UCSD-AML1 (cell line): ENCODE measurements at regions not wholly inside any gene's neighbourhood (a gene's known extent, or its start where the extent isn't known, plus 50 kb on each side); places are given as distances from the start of the nearest gene placed in this dataset.

Experiments used
- DNase-seq: peaks from one replicate; lab custom pipeline; 2025; ENCODE audit not compliant: unreplicated experiment; lab: John Stamatoyannopoulos, UW

DNA sequence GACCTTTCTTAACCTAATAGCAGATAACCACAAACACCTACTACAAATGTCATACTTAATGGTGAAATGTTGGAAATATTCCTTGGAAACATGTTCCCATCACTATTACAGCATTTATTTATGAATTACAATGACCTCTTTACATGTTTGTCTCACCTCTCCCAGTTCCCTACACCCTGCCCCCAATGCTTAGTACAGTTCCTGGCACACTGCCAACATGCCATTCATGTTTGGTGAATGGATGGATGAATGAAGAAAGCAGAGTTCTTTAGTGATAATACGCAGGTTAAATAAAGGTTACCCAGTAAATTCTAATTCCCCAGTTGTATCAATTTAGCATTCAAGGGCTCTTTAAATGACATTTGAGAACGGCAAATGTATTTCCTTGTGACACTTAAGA, 259.9 kb upstream of the ATP11B start:
- no peak for DNase-seq

DNA sequence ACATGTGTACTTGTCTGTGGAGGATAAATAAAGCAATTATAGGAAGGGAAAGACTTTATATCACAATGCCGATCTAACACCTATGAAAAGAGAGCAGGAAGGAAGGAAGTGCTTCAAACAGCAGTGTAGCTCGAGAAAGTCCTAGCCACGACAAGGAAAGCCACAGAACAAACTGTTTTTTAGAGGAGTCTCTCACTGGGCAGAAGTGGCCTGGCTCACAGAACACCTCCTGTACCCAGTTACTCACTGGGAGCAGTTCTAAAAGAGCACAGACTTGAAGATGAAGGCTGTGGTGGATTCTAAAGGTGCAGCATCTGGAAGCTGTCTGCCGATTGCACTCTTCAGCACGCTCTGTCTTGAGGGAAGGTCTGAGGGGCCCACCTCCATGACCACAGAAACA, 248.8 kb upstream of the ATP11B start:
- DNase-seq = no peak

DNA sequence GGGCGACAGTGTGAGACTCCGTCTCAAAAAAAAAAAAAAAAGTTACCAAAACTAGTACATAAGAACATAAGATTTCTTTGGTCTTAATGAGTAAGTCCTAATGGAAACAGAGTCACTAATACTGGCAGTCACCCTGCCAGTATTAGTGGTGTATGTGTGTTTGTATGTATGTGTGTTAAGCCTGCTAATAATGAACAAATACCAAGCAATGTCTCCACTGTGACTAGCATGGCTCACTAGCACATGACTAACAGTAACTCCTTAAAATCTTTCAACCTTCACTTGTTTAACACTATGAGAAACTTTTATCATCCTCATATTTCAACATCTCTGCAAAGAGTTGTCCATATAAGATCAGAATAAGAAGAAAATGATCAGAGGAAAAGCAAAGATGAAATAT, 231.0 kb upstream of the ATP11B start:
- no peak for DNase-seq

DNA sequence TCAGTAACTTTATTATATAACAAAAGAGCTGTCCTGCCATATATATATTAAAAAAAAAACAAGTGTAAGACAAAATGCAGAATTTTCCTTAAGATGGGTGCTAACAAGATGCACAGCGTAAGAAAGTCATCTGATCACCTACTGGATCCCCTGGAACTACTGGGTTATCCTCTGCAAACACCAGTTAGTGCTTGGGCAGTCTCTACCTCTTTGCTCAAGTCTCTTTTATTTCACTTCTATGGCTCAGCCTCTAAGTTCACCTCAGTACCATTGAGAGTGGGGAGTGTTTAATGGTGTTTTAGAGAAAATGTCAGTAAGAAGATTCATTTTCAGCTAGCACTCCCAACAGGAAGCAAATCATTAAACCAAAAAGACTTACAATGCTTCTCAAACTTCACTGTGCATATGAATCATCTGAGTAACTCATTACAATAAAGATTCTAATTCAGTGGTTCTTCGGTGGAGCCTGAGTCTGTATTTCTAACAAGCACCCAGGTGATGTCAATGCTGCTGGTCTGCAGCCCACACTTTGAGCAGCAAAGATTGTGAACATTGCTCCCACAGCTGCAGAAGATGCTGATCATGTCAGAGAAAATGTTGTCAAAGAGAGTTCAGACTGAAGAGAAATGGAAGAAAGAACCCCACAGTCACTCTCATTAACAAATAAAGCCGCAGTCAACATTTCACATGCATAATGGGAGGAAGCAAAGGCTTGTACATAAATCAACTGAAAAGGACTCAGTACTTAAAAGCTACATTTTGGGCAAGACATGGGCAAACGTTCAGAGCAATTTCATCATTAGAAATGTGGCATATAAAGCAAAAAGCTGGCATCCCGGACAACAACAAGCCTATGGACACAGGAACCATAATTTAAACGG, 227.1 kb upstream of the ATP11B start:
- no peak for DNase-seq

DNA sequence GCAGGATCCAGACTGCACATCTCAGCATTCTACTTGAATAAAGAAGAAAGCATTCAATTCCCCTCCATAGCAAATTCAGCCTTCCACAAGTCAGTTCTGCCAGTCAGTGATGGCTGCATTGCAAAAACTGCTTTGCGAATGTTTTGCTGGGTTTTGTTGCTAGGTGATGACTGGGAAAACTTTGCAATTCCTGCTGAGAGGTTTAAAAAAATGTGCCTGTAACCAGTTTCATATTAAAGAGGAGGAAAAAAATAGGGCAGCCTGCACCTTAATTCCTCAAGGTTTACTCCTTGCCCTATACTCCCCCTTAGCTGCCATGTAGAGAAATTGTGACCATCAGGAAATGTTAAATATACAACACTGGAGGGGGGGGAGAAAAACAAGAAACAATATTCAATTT, 225.6 kb upstream of the ATP11B start:
- no peak for DNase-seq

DNA sequence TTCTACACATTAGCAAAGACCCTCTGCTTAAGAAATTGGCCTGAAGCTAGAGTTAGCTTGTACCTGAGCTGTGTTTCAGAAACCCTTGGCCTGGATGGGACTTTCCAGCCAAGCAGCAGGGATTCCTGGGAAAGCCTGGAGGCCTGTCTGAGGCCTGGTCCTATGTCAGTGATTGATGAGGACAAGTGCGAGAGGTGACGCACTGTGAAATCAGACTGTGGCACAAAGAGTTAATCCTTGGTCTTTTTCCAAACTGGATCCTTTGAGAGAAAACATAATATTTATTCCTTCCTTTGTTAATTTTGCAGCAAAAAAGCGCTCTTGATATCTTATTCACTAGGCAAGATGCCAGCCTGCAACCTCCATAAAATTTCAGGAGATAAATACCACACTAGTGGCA, 225.0 kb upstream of the ATP11B start:
- DNase-seq = no peak

DNA sequence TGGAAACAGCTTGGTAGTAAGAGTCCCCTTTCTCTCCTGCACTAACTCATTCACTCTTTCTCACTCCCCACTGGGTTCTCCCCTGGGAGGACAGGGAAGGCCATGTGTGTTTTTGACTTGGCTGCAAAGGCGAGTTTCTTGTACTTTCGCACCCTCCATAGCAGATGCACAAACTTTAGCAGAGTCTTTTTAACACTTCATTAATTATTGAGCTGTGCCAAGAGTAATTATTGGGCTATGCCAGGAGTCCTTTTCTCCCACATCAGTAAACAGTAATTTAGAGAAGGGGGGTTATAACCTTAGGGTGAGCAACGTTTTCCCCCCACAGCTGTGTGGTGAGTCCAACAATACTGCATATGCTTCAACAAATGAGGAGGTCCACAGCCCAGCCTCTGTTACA, 224.4 kb upstream of the ATP11B start:
- no peak for DNase-seq

DNA sequence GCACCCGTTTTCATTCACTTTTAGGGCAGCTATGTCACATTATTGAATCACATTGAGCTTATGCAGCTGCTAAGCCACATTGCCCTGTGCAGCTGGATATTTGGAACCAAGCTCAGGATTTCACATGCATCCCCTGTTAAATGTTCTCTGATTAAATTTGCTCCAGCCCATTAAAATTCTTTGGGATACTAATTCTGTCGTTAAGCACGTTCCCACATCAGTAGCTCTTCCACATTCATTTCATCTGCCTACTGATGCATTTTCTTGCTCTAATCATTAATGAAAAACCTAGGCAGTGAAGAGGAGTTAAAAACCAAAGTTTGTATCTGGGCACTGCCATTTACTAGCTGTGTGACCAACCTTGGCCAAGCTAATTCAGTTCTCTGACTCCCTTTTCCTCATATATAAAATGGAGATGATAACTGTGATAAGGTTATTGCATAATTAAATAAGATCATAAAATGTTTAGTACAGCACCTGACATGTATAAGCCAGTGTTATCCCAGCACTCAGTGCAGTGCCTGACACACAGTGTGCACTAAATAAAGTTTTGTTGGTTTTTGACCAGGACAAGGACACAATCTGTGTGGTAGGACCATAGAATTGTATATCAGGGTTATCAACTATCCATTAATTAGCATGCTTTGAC, 222.2 kb upstream of the ATP11B start:
- no peak for DNase-seq

DNA sequence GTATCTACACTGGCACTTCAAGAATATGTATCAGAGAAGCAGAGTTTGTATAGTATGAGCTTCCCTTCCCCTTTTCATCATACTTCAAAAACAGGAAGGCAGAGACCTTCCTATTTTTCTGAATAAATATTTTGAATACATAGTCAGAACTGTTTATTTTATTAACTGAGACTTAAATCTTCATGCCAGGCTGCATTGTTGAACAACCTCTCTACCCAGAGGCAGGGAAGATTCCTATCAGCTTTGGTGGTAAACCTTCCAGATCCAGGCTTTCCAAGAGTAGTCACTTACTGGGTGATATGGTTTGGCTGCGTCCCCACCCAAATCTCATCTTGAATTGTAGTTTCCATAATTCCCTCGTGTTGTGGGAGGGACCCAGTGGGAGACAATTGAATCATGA, 217.4 kb upstream of the ATP11B start:
- no peak for DNase-seq

DNA sequence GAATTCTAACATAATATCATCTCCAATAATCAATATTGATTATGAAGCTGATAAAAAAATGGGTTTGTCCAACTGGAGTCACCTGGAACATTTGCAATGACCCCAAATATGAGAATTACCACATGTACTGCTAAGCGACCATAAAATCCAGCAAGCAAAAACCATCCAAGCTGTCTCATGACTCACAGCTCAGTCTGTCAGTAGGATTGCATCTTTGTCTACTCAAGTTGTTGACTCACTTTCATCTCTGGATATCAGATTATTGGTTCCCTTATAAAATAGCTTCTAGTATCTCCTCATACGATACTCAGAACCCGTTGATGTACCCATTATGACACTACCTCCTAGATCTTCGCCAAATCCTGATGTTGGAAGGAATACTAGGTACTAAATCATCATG, 209.8 kb upstream of the ATP11B start:
- DNase-seq = no peak

DNA sequence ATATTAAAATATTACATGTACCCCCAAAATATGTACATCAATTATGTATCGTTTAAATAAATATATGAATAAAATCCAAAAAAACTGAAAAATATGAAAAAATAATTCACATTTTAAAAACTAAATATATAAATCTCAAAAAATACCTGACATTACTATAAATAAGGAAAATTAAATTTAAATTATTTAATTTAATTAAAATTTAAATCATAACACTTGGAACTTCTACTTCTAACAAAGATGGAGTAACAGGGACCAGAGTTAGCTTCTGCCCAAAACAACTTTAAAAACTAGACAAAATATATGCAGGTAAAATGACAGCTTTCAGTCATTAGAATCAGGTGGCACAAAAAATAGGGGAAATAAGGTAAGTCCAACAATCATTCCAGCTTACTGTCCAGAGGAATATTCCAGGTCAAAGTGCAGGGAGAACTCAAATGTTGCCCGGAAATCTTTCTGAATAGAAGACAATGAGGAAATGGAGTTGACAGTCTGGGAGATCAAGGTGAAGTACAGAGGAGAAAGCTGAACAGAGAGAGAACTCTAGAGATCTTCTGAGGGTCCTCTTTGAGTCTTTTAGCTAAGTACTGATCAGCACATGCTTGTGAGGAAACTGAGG, 207.7 kb upstream of the ATP11B start:
- DNase-seq = no peak

DNA sequence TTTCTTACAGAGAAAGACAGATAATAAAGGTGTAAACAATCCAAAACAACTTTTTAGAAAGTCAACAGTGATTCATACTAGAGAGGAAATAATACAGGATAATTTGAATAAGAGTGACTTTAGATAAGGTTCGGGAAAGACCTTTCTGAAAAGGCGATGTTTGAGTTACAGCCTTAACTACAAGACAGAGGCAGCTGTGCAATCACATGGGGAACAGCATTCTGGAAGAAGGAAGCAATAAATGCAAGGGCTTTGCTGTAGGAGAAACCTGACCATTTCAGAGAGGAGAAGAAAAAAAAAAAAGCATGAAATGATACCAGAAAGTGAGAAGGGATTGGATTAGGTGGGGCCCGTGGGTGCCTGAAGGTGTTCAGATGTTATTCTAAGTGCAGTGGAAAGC, 200.6 kb upstream of the ATP11B start:
- DNase-seq = no peak

DNA sequence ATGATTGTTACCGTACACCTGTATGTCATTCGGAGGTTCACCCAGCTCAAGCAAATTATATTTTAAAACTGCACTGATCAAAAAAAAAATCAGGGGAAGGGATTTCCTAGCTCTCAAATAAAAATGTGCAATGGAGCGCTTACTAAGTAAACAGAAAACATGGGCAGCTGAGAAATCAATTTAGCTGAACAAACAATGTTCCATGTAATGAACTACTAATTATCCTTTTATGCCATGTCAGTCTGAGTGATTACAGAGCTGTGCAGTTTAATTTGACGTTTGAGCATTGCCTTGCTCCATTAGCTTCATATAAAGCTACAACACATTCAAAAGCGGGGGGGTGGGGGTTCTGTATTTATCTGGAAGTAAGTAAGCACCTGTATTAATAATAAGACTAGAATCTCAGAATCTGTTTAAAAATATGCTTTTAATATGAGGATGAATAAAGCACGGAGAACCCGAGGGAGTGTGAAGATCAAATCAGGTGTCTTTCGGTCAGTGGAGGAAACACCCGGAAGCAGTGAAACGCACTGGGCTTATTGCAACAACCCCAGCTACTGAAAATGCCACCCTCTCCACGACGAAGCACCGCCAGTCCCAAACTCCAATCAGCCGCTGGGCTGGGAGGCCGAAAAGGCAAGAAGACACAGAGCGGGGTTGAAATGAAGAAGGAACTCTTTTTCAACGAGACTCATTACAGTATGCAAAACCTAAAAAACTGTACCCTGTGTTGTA, 196.5 kb upstream of the ATP11B start:
- no peak for DNase-seq

DNA sequence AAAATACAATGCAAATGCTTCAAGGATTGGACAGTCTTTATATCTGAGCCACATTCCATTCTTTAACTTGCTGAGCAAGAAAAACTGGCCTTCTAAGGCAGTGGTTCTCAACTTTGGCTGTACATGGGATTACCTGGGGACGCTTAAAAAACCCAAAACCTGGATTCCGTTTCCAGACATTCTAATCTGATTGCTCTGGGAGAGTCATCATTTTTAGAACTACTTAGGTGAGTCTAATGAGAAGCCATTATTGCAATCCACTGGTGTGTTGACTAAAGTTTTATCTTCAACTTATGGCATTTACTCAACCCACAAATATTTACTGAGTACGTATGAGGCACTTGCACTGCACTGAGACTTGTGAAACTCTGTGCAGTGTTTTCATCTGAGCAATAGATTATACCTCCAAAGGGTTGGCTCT, 195.7 kb upstream of the ATP11B start:
- no peak for DNase-seq

DNA sequence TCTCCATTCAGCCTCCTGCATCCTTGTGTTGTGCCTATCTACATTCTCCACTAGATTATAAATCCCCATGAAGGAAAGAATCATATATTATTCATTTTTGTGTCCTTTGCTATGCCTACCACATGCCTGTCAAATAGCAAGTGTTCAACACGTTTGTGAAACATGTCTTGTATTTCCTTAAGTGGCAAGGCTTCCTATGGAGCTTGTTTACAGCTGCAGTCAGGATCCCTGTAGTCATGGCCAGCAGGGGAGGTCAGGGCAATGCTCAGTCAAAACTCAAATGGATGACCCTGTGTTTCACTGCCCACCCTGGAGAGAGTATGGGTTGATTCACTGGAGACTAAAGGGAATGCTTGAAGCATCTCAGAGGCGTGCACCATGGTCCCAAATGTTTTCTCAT, 191.7 kb upstream of the ATP11B start:
- no peak for DNase-seq

DNA sequence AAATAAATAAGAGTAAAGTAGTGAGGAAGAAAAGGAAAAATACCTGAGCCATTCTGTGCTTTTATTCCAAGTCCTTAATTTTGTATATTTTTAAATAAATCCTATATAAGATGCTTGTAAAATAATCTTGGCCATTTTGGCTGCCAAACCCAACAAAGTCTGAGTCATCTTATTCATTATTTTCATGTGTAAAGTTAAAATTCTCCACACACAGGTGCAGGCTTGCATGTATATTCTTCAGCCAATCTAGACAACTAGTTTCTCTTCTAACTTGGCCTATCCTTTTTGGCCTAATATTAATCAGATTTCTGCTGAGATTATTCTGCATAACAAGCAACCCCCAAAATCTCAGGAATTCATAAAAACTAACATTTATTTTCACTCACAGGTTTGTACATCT, 189.8 kb upstream of the ATP11B start:
- no peak for DNase-seq

DNA sequence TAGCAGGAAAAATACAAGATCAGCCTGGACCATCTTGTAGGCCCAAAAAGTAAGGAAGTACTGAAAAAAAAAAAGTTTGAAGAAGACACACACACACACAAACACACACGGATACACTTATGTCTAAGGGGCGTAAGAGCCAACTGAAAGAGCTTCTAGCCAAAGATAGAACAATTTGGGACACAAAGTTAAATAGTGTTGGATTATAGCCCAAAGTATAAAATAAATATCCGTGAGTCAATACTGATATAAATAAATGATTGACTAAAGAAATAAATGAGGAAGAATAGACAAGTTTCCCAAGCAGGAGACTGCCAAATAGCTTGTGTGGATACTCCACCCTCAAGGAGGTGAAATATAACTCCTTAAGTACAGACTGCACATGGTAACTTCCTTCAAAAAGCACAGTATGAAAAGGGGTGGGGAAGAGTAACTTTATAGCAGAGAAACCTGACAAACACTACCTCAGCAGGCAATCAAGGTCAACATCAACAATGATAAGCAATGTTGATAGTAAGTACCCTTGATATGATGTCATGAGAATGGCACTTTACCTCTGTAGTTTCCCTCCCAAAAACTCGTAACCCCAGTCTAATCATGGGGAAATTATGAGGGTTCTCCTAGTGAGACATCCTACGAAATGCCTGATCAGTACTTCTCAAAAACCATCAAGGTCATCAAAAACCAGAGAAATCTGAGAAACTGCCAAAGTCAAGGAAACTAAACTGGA, 187.3 kb upstream of the ATP11B start:
- no peak for DNase-seq

DNA sequence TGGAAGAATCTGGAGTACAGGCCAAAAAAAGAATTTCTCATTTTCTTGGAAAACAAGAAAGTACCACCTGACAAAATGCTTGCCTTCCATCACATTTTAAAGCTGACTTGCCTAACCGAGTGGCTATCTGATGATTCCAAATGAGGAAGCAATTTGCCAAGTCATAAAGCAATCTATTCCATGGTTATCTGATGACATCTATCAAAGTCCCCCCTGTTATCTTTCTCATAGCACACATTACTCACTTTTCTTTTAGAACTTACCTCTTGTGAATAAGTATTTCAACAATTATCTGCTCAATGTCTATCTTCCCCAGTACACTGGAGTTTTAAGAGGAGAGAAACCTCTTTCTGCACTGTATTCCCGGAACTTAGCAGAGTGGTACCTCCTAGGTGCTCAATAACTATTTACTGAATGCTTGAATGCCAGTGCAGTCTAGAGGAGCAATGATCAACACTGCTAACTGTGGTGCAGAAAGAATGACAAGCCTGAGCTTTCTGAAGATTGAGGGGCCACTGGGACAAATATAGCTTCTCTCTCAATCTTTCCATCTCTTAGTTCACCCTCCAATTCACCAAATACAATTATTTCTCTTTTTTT, 186.3 kb upstream of the ATP11B start:
- DNase-seq = no peak

DNA sequence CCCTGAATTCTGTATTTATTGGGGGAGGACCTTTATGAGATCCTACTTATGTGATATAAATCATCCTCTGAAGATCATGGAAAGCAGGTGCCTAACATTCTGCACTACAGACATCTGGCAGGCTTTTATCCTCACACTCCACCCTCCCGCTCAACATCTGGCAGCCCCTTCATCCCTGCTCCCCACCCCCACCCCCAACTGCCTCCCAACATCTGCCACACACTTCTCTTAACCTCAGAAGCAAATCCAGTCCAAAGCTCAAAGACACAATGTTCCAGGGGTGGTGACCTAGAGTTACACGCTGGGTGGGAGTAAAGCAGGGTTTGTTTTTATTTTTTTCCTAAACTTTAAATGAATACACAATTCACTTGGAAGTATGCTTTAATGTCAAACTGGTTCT, 184.5 kb upstream of the ATP11B start:
- DNase-seq = no peak

DNA sequence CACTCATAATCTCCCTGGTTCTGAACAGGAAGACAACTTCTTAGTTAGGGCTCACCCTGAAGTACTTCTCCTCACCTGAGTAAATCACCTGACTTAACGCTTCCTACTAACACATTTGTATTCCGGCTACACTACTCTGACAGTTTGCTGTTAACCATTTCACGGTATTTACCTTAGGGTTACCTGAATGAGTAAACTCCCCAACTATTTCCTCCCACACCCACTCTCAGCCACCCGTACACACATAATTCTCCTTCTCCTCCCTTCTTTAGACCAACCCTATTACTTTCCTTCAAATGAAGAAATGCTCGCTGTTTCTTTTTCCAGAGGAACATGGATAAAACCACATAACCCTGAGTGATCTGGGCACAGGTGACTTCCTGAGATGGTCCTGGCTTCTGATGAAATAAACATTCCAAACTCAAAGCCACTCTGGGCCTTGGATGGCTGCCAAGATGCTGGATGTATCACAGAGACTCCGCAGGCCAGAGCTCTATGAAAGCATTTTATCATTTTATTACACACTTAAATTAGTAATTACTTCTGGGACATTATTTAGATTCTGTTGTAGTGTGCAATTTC, 183.6 kb upstream of the ATP11B start:
- no peak for DNase-seq
